SK-N-SH treated with all-trans-retinoic acid at 6 μM for 48 hours (cell line): ENCODE measurements at regions not wholly inside any gene's neighbourhood (a gene's known extent, or its start where the extent isn't known, plus 50 kb on each side); places are given as distances from the start of the nearest gene placed in this dataset.

Experiments used
- ARNTL ChIP-seq: fragments of 450-650 bp; formaldehyde crosslinking; IDR thresholded peaks from 2 replicates; pipeline ENCODE4 v1.5.0; 2020; ENCODE audit warnings: low read depth, mild to moderate bottlenecking, moderate library complexity, borderline replicate concordance
- TCF4 ChIP-seq: fragments of 250-450 bp; sonication (Bioruptor Pico); IDR thresholded peaks from 2 replicates; pipeline ENCODE4 v1.8.0; 2021; ENCODE audit warnings: mild to moderate bottlenecking, moderate library complexity, borderline replicate concordance
- ZFP30 ChIP-seq: fragments of 450-650 bp; formaldehyde crosslinking; IDR thresholded peaks from 2 replicates; pipeline ENCODE4 v1.5.0; 2022; ENCODE audit warnings: mild to moderate bottlenecking, moderate library complexity
- ZNF565 ChIP-seq: fragments of 450-650 bp; formaldehyde crosslinking; conservative IDR thresholded peaks from 2 replicates; pipeline ENCODE4 v1.5.0; 2020; ENCODE audit warnings: low read depth, mild to moderate bottlenecking, moderate library complexity
- TF ChIP-seq, protein P1 (sequence below): fragments of 250-450 bp; sonication (Bioruptor Pico); IDR thresholded peaks from 2 replicates; pipeline ENCODE4 v1.5.1; 2021; ENCODE audit warnings: mild to moderate bottlenecking, moderate library complexity

DNA sequence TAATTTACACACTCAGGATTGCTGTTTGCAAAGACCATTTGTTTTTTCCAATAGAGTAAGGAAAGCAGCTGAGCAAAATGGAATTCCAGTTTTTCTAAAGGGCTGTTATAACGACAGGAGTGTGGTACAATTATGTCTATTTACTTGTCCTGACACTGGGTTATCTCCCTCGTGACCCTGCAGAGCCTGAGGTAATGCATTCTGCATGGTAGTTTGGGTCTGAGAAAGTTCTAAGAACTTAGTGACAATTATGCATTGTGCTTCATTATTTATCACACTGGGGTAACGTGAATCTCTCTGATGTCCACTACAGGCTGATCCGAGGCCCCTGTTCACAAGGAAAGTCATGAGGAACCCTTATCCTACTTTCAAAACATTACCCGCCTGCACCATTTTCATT lies 50.7 kb upstream of the EDNRB start:
- no peak for TF ChIP-seq ZFP30 (CRISPR knock-in tag)
- no peak for TF ChIP-seq ZNF565 (CRISPR knock-in tag)
- TF ChIP-seq ARNTL (CRISPR knock-in tag), result no peak
- TF ChIP-seq, protein P1, sequence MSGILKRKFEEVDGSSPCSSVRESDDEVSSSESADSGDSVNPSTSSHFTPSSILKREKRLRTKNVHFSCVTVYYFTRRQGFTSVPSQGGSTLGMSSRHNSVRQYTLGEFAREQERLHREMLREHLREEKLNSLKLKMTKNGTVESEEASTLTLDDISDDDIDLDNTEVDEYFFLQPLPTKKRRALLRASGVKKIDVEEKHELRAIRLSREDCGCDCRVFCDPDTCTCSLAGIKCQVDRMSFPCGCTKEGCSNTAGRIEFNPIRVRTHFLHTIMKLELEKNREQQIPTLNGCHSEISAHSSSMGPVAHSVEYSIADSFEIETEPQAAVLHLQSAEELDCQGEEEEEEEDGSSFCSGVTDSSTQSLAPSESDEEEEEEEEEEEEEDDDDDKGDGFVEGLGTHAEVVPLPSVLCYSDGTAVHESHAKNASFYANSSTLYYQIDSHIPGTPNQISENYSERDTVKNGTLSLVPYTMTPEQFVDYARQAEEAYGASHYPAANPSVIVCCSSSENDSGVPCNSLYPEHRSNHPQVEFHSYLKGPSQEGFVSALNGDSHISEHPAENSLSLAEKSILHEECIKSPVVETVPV (CRISPR knock-in tag), result no peak
- TF ChIP-seq TCF4 (CRISPR knock-in tag), result no peak
